Panc1 (cell line): ENCODE measurements at regions not wholly inside any gene's neighbourhood (a gene's known extent, or its start where the extent isn't known, plus 50 kb on each side); places are given as distances from the start of the nearest gene placed in this dataset.

Experiments used
- ATAC-seq: fragments of 200-7000 bp; cut with Tn5 transposase; 2 replicates; pipeline ENCODE4 v1.9.1; 2020; ENCODE audit warnings: mild to moderate bottlenecking, moderate library complexity
- BruUV-seq: library from RNA; stranded (reverse); fragments of 400-500 nt; replicated peaks from 2 replicates; lab custom pipeline; 2021; lab: Mats Ljungman, UMichigan
- CTCF ChIA-PET: fragments of 300-600 bp; sonication (Branson Sonifier 250); formaldehyde crosslinking; loops from one replicate; lab custom pipeline; 2022; ENCODE audit warnings: antibody characterized with exemption; lab: Charles Lee
- POLR2A ChIA-PET: fragments of 300-600 bp; sonication (Branson Sonifier 250); formaldehyde crosslinking; loops from one replicate; lab custom pipeline; 2022; ENCODE audit warnings: antibody characterized with exemption; lab: Charles Lee
- DNase-seq: peaks from one replicate; pipeline ENCODE4 v3.0.0-alpha.2; 2010; ENCODE audit warnings: low read depth, low spot score
- H3K27ac ChIP-seq: 2 replicates; pipeline ENCODE4 v1.5.1; 2011; ENCODE audit warnings: mild to moderate bottlenecking, low read length, inconsistent platforms
- H3K27me3 ChIP-seq: fragments of 200-500 bp; sonication (Bioruptor generic); 2 replicates; pipeline ENCODE4 v1.6.0; 2014; ENCODE audit warnings: low read length, inconsistent platforms; ENCODE audit not compliant: control insufficient read depth, insufficient read depth
- H3K36me3 ChIP-seq: fragments of 200-500 bp; sonication (Bioruptor generic); 2 replicates; pipeline ENCODE4 v1.5.1; 2014; ENCODE audit warnings: inconsistent platforms, mild to moderate bottlenecking, low read length, moderate library complexity; ENCODE audit not compliant: control insufficient read depth, insufficient read depth
- H3K4me1 ChIP-seq: 2 replicates; pipeline ENCODE4 v1.5.1; 2011; ENCODE audit warnings: inconsistent platforms, mild to moderate bottlenecking, low read length, moderate library complexity; ENCODE audit not compliant: control insufficient read depth, insufficient read depth
- H3K4me3 ChIP-seq, 2 experiments: 2 replicates each; pipeline ENCODE4 v1.5.1; 2011 to 2012; ENCODE audit warnings: low read depth in 2 of 2, low read length in 2 of 2, mild to moderate bottlenecking in 2 of 2, inconsistent platforms in 1 of 2, moderate library complexity in 1 of 2
- H3K9me3 ChIP-seq: fragments of 200-500 bp; sonication (Bioruptor generic); 2 replicates; pipeline ENCODE4 v1.5.1; 2014; ENCODE audit warnings: low read depth, mild to moderate bottlenecking, inconsistent platforms, low read length, moderate library complexity; ENCODE audit not compliant: control insufficient read depth, insufficient read depth
- CTCF ChIP-seq: fragments of 450-650 bp; IDR thresholded peaks from 2 replicates; pipeline ENCODE4 v1.5.1; 2017; ENCODE audit warnings: mild to moderate bottlenecking
- POLR2AphosphoS5 ChIP-seq: IDR thresholded peaks from 2 replicates; pipeline ENCODE4 v1.6.1; 2012; ENCODE audit warnings: mild to moderate bottlenecking, low read depth, low read length, moderate library complexity
- REST ChIP-seq, 2 experiments: IDR thresholded peaks; 2 replicates each; pipeline ENCODE4 v1.6.1; 2011 to 2012; ENCODE audit warnings: low read depth in 2 of 2, control low read depth in 1 of 2, low read length in 1 of 2, mild to moderate bottlenecking in 1 of 2, moderate library complexity in 1 of 2; ENCODE audit not compliant: insufficient read depth in 1 of 2
- SIN3A ChIP-seq: IDR thresholded peaks from 2 replicates; pipeline ENCODE4 v1.6.1; 2012; ENCODE audit warnings: low read depth, mild to moderate bottlenecking, low read length, moderate library complexity, borderline replicate concordance; ENCODE audit not compliant: insufficient read depth
- TCF7L2 ChIP-seq: IDR thresholded peaks from 2 replicates; pipeline ENCODE4 v1.6.1; 2011; ENCODE audit warnings: mild to moderate bottlenecking, low read depth, low read length, inconsistent platforms
- in situ Hi-C: cut with HindIII; loops from 2 replicates; pipeline ENCODE4 v1.10.0; 2016; ENCODE audit warnings: low sequenced_read_pairs, low pct_unique_long_range_greater_than_20kb
- intact Hi-C: fragments of 100-400 bp; cut with micrococcal nuclease; formaldehyde crosslinking; loops from one replicate; pipeline ENCODE4 v1.10.0; 2022; ENCODE audit not compliant: unreplicated experiment

- H3K27ac ChIP-seq, result no peak overlapping the region
- H3K9me3 ChIP-seq, result no peaks in the 10 kb centered on the region
- ChIA-PET POLR2A (no interaction called here), CTCF (no interaction called here)
- H3K4me1 ChIP-seq, result no peaks in the 10 kb centered on the region
- intact Hi-C loops (no loop called here), in situ Hi-C loops (no loop called here)
- H3K27me3 ChIP-seq, result no peaks in the 10 kb centered on the region
- no TSS peak for BruUV-seq
- no peaks in the 10 kb centered on the region for H3K36me3 ChIP-seq
- TF ChIP-seq TCF7L2 (no peak), CTCF (no peak), REST (IDR thresholded peaks at IDR 0.05; ENCODE audit: insufficient read depth in 1 of 2, low read depth in 2 of 2, low read length in 1 of 2) (no peak), SIN3A (no peak), POLR2AphosphoS5 (no peak)
- no peak overlapping the region for H3K4me3 ChIP-seq
- ATAC-seq (no peak), DNase-seq (no peak)
These were observed 504.0 kb downstream of the EPHA4 start for GRCh38 chr2:221068123-221068522.

GRCh38 chr2:221070106-221070505, 502.0 kb downstream of the EPHA4 start:
- Histone ChIP-seq H3K36me3 (no peaks in the 10 kb centered on the region), H3K9me3 (no peaks in the 10 kb centered on the region), H3K27me3 (no peaks in the 10 kb centered on the region), H3K27ac (no peak overlapping the region), H3K4me3 (no peak overlapping the region), H3K4me1 (no peaks in the 10 kb centered on the region)
- DNase-seq, result no peak
- TF ChIP-seq REST (IDR thresholded peaks at IDR 0.05; ENCODE audit: insufficient read depth in 1 of 2, low read depth in 2 of 2, low read length in 1 of 2) (no peak), CTCF (no peak), SIN3A (no peak), TCF7L2 (no peak), POLR2AphosphoS5 (no peak)
- ChIA-PET CTCF (no interaction called here), POLR2A (no interaction called here)
- intact Hi-C loops, result no loop called here
- ATAC-seq, result no peak
- BruUV-seq, result no TSS peak
- in situ Hi-C loops, result no loop called here
